OCI-LY7 (cell line): ENCODE measurements at regions not wholly inside any gene's neighbourhood (a gene's known extent, or its start where the extent isn't known, plus 50 kb on each side); places are given as distances from the start of the nearest gene placed in this dataset.
"Not testable (repeated sequence)": the region's sequence is repeated elsewhere in the genome, so short reads cannot be mapped to it uniquely, and the experiment has no call there.

Experiments
- EZH2phosphoT487 ChIP-seq: fragments of 200-600 bp; sonication (generic); IDR thresholded peaks from 2 replicates; pipeline ENCODE4 v1.6.1; 2018; ENCODE audit warnings: low read depth, borderline replicate concordance, mild to moderate bottlenecking, mixed run types, antibody characterized with exemption, low read length, moderate library complexity, mixed read lengths
- TF ChIP-seq, protein P1 (sequence below): fragments of 200-600 bp; sonication (generic); conservative IDR thresholded peaks from 2 replicates; pipeline ENCODE4 v1.5.1; 2014; ENCODE audit warnings: mild to moderate bottlenecking, antibody characterized with exemption, low read length, moderate library complexity, mixed read lengths

DNA sequence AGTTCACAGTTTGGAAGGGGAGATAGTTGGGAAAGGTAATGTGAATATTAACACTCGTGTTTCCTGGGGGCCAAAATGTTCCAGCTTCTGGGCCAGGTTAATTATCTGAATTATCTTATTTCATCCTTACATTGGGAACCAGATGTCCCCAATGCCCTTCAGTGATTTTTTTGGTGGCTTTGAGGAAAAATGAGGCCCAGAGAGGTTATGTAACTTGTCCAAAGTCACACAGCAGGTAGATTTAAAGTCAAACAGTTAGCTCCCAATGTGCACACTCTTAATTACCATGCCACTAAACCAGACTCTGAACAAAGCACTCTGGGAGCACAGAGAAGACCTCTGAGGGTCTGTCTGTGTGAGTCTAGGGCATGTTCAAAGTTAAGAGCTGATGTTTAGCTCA, 259.9 kb upstream of the PLGLB2 start:
- TF ChIP-seq, protein P1, sequence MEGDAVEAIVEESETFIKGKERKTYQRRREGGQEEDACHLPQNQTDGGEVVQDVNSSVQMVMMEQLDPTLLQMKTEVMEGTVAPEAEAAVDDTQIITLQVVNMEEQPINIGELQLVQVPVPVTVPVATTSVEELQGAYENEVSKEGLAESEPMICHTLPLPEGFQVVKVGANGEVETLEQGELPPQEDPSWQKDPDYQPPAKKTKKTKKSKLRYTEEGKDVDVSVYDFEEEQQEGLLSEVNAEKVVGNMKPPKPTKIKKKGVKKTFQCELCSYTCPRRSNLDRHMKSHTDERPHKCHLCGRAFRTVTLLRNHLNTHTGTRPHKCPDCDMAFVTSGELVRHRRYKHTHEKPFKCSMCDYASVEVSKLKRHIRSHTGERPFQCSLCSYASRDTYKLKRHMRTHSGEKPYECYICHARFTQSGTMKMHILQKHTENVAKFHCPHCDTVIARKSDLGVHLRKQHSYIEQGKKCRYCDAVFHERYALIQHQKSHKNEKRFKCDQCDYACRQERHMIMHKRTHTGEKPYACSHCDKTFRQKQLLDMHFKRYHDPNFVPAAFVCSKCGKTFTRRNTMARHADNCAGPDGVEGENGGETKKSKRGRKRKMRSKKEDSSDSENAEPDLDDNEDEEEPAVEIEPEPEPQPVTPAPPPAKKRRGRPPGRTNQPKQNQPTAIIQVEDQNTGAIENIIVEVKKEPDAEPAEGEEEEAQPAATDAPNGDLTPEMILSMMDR = not testable (repeated sequence)
- not testable (repeated sequence) for TF ChIP-seq EZH2phosphoT487
